A549 (cell line): ENCODE measurements at regions not wholly inside any gene's neighbourhood (a gene's known extent, or its start where the extent isn't known, plus 50 kb on each side); places are given as distances from the start of the nearest gene placed in this dataset.

Experiments used
- ATAC-seq, 2 experiments: fragments of 200-7000 bp in 1 of 2; fragments of >200 bp in 1 of 2; cut with Nextera tagmentation in 1 of 2; cut with Tn5 transposase in 1 of 2; 3 replicates each; pipeline versions ENCODE4 v1.8.0 to v1.9.1; 2018 to 2020; ENCODE audit warnings: mild to moderate bottlenecking in 1 of 2, moderate library complexity in 1 of 2
- CTCF ChIA-PET: fragments of 300-600 bp; sonication (Branson Sonifier 250); formaldehyde crosslinking; extraction: SDS; loops from one replicate; lab custom pipeline; 2021; ENCODE audit warnings: antibody characterized with exemption, inconsistent platforms; lab: Yijun Ruan, JAX
- POLR2A ChIA-PET: fragments of 350-600 bp; formaldehyde crosslinking; extraction: SDS; loops from one replicate; lab custom pipeline; 2021; ENCODE audit warnings: antibody characterized with exemption, inconsistent platforms; lab: Yijun Ruan, JAX
- DNase-seq, 2 experiments: peaks; one replicate each; pipeline versions ENCODE4 v3.0.0 to v3.0.0-alpha.2; 2011 to 2016; ENCODE audit warnings: low read depth in 1 of 2, low spot score in 1 of 2
- FAIRE-seq: peaks from 2 replicates; lab custom pipeline; 2011; peaks lifted over from hg19 to GRCh38; lab: Jason Lieb, UNC
- H3K27ac ChIP-seq, 2 experiments: fragments of >200 bp; sonication (Bioruptor Twin); formaldehyde crosslinking; 3 replicates each; pipeline ENCODE4 v1.5.1; 2016 to 2017
- H3K4me1 ChIP-seq: fragments of >200 bp; sonication (Bioruptor Twin); formaldehyde crosslinking; 3 replicates; pipeline ENCODE4 v1.6.1; 2016
- H3K4me2 ChIP-seq: fragments of >200 bp; sonication (Bioruptor Twin); formaldehyde crosslinking; 3 replicates; pipeline ENCODE4 v1.6.1; 2016
- H3K4me3 ChIP-seq: fragments of >200 bp; sonication (Bioruptor Twin); formaldehyde crosslinking; 3 replicates; pipeline ENCODE4 v1.5.1; 2016
- H3K9me3 ChIP-seq: fragments of >200 bp; sonication (Bioruptor Twin); formaldehyde crosslinking; 3 replicates; pipeline ENCODE4 v1.6.1; 2016
- CHD2 ChIP-seq: fragments of 150-350 bp; IDR thresholded peaks from 2 replicates; pipeline ENCODE4 v1.6.1; 2014; ENCODE audit warnings: low read length; ENCODE audit not compliant: partially characterized antibody
- EHF ChIP-seq: fragments of 250-450 bp; sonication (Bioruptor Pico); IDR thresholded peaks from 2 replicates; pipeline ENCODE4 v1.5.0; 2020; ENCODE audit warnings: mild to moderate bottlenecking
- FOSL2 ChIP-seq, 2 experiments: fragments of 450-650 bp in 1 of 2; fragments of >200 bp in 1 of 2; sonication (Bioruptor Twin) in 1 of 2; formaldehyde crosslinking; IDR thresholded peaks; 2 replicates each; pipeline versions ENCODE4 v1.5.0 to v1.6.1; 2016 to 2020; ENCODE audit warnings: mild to moderate bottlenecking in 1 of 2, moderate library complexity in 1 of 2
- HOXA7 ChIP-seq: fragments of 250-450 bp; sonication (Bioruptor Pico); IDR thresholded peaks from 2 replicates; pipeline ENCODE4 v1.5.0; 2020; ENCODE audit warnings: mild to moderate bottlenecking, moderate library complexity
- HOXB13 ChIP-seq: fragments of 250-450 bp; sonication (Bioruptor Pico); IDR thresholded peaks from 2 replicates; pipeline ENCODE4 v1.5.0; 2020; ENCODE audit warnings: low read depth, mild to moderate bottlenecking, moderate library complexity
- MAFK ChIP-seq: fragments of 450-650 bp; IDR thresholded peaks from 2 replicates; pipeline ENCODE4 v1.6.1; 2014; ENCODE audit not compliant: partially characterized antibody
- MAZ ChIP-seq: fragments of 150-350 bp; IDR thresholded peaks from 2 replicates; pipeline ENCODE4 v1.6.1; 2014; ENCODE audit warnings: antibody characterized with exemption, low read depth, low read length, borderline replicate concordance
- MYC ChIP-seq: IDR thresholded peaks from 2 replicates; pipeline ENCODE4 v1.6.1; 2012; ENCODE audit warnings: mild to moderate bottlenecking, inconsistent platforms, low read length, improper control_type of control experiment, borderline replicate concordance
- PHF8 ChIP-seq: fragments of 200-600 bp; sonication (generic); IDR thresholded peaks from 2 replicates; pipeline ENCODE4 v1.6.1; 2016; ENCODE audit warnings: low read depth, mild to moderate bottlenecking, antibody characterized with exemption, moderate library complexity, borderline replicate concordance
- RFX5 ChIP-seq: fragments of 450-650 bp; IDR thresholded peaks from 2 replicates; pipeline ENCODE4 v1.7.1; 2014; ENCODE audit warnings: antibody characterized with exemption, mild to moderate bottlenecking, moderate library complexity
- RNF2 ChIP-seq: fragments of 200-600 bp; sonication (generic); IDR thresholded peaks from 2 replicates; pipeline ENCODE4 v1.6.1; 2016; ENCODE audit warnings: low read depth, mild to moderate bottlenecking, antibody characterized with exemption, moderate library complexity, borderline replicate concordance
- SMC3 ChIP-seq: fragments of >200 bp; sonication (Bioruptor Twin); formaldehyde crosslinking; IDR thresholded peaks from 3 replicates; pipeline ENCODE4 v1.6.1; 2018; ENCODE audit warnings: inconsistent platforms
- SREBF2 ChIP-seq: fragments of 450-650 bp; IDR thresholded peaks from 2 replicates; pipeline ENCODE4 v1.6.1; 2014; ENCODE audit warnings: mild to moderate bottlenecking, moderate library complexity
- WGBS: methylation state at CpG from one replicate; pipeline ENCODE4 v1.1.6; 2017; ENCODE audit errors: missing lambda C conversion rate; 5-methylcytosine and 5-hydroxymethylcytosine counted together
- TF ChIP-seq, protein P1 (sequence below): fragments of 450-650 bp; IDR thresholded peaks from 2 replicates; pipeline ENCODE4 v1.6.1; 2014; ENCODE audit warnings: antibody characterized with exemption
- TF ChIP-seq, protein P2 (sequence below): IDR thresholded peaks from 2 replicates; pipeline ENCODE4 v1.6.1; 2012
- TF ChIP-seq, protein P3 (sequence below): fragments of 250-450 bp; sonication (Bioruptor Pico); IDR thresholded peaks from 2 replicates; pipeline ENCODE4 v1.5.0; 2021; ENCODE audit warnings: mild to moderate bottlenecking, moderate library complexity, borderline replicate concordance
- TF ChIP-seq, protein P4 (sequence below): fragments of >200 bp; sonication (Bioruptor Twin); formaldehyde crosslinking; IDR thresholded peaks from 3 replicates; pipeline ENCODE4 v1.6.1; 2016
- TF ChIP-seq, protein P5 (sequence below): fragments of >200 bp; sonication (Bioruptor Twin); formaldehyde crosslinking; IDR thresholded peaks from 3 replicates; pipeline ENCODE4 v1.5.1; 2016
- TF ChIP-seq, protein P6 (sequence below): IDR thresholded peaks from 2 replicates; pipeline ENCODE4 v1.6.1; 2012

DNA sequence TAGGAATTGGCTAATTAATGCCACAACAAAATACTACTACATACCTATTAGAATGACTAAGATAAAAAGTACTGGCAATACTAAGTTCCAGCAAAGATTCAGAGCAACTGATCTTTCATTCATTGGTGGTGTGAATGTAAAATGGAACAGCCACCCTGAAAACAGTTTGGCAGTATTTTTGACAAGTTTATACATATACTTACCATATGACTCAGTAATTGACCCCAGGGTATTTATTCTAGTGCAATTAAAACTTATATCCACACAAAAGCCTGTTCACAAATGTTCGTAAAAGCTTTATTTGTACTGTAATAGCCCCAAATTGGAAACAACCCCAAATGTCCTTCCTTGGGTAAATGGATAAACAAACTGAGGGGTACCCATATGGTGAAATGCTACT lies 270.8 kb upstream of the ACTBL2 start:
- TF ChIP-seq, protein P1, sequence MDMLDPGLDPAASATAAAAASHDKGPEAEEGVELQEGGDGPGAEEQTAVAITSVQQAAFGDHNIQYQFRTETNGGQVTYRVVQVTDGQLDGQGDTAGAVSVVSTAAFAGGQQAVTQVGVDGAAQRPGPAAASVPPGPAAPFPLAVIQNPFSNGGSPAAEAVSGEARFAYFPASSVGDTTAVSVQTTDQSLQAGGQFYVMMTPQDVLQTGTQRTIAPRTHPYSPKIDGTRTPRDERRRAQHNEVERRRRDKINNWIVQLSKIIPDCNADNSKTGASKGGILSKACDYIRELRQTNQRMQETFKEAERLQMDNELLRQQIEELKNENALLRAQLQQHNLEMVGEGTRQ: no peak
- TF ChIP-seq, protein P2, sequence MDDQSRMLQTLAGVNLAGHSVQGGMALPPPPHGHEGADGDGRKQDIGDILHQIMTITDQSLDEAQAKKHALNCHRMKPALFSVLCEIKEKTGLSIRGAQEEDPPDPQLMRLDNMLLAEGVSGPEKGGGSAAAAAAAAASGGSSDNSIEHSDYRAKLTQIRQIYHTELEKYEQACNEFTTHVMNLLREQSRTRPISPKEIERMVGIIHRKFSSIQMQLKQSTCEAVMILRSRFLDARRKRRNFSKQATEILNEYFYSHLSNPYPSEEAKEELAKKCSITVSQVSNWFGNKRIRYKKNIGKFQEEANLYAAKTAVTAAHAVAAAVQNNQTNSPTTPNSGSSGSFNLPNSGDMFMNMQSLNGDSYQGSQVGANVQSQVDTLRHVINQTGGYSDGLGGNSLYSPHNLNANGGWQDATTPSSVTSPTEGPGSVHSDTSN: no peak
- no peak for TF ChIP-seq HOXB13 (CRISPR knock-in tag)
- FAIRE-seq (no peak), ATAC-seq (no peak), DNase-seq (no peak)
- POLR2A ChIA-PET: no interaction called here
- CTCF ChIA-PET: interaction anchor here (1.1 to 3.8 kb wide), 3 partner anchors 25 to 254 kb away, joined by 3 to 13 read pairs (median 8); no protein-coding TSS in a partner anchor
- H3K9me3 ChIP-seq: no peaks in the 10 kb centered on the region
- H3K4me3 ChIP-seq: no peak overlapping the region
- no peak overlapping the region for H3K27ac ChIP-seq
- H3K4me2 ChIP-seq: no peak overlapping the region
- no peaks in the 10 kb centered on the region for H3K4me1 ChIP-seq
- 56% methylated on average over 1 of the region's 1 CpG for WGBS

DNA sequence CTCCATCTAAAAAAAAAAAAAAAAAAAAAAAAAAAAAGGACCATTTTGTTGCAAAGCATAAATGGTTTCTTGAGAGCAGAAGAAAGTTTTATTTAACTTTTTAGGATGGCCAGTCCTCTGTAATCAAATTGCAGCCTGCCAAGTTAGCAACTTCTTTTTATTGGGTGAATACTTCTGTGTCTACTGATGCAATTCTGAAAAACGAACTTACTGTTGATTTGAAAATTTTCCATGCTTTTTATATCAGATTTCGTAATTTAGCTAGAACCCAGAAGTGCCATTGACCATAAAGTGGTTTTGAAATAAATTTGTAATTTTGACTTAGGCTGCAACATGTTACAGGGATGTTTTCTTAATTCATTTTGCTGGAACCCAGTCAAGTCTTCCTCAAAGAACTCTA lies 269.1 kb upstream of the ACTBL2 start:
- no peak for TF ChIP-seq MAFK
- no peak for TF ChIP-seq FOSL2 (IDR thresholded peaks at IDR 0.05)
- no peak for TF ChIP-seq FOSL2 (CRISPR knock-in tag; IDR thresholded peaks at IDR 0.05)
- TF ChIP-seq, protein P2: no peak
- TF ChIP-seq HOXA7 (CRISPR knock-in tag): no peak
- no peak for TF ChIP-seq SREBF2
- TF ChIP-seq MYC: no peak
- TF ChIP-seq, protein P3, sequence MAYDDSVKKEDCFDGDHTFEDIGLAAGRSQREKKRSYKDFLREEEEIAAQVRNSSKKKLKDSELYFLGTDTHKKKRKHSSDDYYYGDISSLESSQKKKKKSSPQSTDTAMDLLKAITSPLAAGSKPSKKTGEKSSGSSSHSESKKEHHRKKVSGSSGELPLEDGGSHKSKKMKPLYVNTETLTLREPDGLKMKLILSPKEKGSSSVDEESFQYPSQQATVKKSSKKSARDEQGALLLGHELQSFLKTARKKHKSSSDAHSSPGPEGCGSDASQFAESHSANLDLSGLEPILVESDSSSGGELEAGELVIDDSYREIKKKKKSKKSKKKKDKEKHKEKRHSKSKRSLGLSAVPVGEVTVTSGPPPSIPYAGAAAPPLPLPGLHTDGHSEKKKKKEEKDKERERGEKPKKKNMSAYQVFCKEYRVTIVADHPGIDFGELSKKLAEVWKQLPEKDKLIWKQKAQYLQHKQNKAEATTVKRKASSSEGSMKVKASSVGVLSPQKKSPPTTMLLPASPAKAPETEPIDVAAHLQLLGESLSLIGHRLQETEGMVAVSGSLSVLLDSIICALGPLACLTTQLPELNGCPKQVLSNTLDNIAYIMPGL (CRISPR knock-in tag): no peak
- no peak for TF ChIP-seq RNF2
- TF ChIP-seq, protein P4, sequence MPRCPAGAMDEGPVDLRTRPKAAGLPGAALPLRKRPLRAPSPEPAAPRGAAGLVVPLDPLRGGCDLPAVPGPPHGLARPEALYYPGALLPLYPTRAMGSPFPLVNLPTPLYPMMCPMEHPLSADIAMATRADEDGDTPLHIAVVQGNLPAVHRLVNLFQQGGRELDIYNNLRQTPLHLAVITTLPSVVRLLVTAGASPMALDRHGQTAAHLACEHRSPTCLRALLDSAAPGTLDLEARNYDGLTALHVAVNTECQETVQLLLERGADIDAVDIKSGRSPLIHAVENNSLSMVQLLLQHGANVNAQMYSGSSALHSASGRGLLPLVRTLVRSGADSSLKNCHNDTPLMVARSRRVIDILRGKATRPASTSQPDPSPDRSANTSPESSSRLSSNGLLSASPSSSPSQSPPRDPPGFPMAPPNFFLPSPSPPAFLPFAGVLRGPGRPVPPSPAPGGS: no peak
- POLR2A ChIA-PET: no interaction called here
- no peaks in the 10 kb centered on the region for H3K9me3 ChIP-seq
- no peak for FAIRE-seq
- H3K4me3 ChIP-seq: no peak overlapping the region
- H3K4me1 ChIP-seq: no peaks in the 10 kb centered on the region
- no peak for DNase-seq
- CTCF ChIA-PET: no interaction called here
- no peak overlapping the region for H3K27ac ChIP-seq
- no peak overlapping the region for H3K4me2 ChIP-seq
- 42% methylated on average over 2 of the region's 2 CpGs for WGBS
- no peak for ATAC-seq

DNA sequence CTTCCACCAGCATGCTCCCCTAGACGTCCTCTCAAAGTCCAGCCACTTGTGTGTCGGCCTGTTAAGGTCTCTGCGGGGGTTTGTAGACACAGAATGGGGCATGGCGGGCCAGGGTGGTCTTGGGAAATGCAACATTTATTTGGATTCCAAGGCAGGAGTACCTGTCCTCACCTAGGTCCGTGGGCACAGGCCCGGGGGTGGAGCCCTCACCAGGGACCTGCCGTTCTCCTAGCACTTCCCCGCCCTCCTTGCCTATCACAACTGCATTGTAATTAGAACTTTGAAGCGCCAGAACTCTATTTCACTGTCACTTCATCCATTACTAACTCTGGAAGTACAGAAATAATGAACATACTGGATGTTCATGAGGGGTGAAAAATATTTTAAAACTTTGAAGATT lies 268.3 kb upstream of the ACTBL2 start:
- Histone ChIP-seq H3K4me3 (no peak overlapping the region), H3K4me2 (no peak overlapping the region), H3K4me1 (no peaks in the 10 kb centered on the region), H3K9me3 (no peaks in the 10 kb centered on the region), H3K27ac (no peak overlapping the region)
- no peak for ATAC-seq
- TF ChIP-seq CHD2 (no peak), RFX5 (no peak), HOXA7 (CRISPR knock-in tag) (no peak), SMC3 (no peak), MAZ (no peak), MYC (no peak), EHF (CRISPR knock-in tag) (no peak), PHF8 (no peak), MAFK (no peak)
- TF ChIP-seq, protein P5, sequence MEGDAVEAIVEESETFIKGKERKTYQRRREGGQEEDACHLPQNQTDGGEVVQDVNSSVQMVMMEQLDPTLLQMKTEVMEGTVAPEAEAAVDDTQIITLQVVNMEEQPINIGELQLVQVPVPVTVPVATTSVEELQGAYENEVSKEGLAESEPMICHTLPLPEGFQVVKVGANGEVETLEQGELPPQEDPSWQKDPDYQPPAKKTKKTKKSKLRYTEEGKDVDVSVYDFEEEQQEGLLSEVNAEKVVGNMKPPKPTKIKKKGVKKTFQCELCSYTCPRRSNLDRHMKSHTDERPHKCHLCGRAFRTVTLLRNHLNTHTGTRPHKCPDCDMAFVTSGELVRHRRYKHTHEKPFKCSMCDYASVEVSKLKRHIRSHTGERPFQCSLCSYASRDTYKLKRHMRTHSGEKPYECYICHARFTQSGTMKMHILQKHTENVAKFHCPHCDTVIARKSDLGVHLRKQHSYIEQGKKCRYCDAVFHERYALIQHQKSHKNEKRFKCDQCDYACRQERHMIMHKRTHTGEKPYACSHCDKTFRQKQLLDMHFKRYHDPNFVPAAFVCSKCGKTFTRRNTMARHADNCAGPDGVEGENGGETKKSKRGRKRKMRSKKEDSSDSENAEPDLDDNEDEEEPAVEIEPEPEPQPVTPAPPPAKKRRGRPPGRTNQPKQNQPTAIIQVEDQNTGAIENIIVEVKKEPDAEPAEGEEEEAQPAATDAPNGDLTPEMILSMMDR: no peak
- TF ChIP-seq, protein P6, sequence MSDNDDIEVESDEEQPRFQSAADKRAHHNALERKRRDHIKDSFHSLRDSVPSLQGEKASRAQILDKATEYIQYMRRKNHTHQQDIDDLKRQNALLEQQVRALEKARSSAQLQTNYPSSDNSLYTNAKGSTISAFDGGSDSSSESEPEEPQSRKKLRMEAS: no peak
- TF ChIP-seq, protein P3 (CRISPR knock-in tag): no peak
- FAIRE-seq: no peak
- DNase-seq: no peak
- ChIA-PET POLR2A (no interaction called here), CTCF (no interaction called here)
- WGBS: 68% methylated on average over 9 of the region's 9 CpGs
